ENCODE measurements at regions not wholly inside any gene's neighbourhood (a gene's known extent, or its start where the extent isn't known, plus 50 kb on each side); places are given as distances from the start of the nearest gene placed in this dataset.

DNA sequence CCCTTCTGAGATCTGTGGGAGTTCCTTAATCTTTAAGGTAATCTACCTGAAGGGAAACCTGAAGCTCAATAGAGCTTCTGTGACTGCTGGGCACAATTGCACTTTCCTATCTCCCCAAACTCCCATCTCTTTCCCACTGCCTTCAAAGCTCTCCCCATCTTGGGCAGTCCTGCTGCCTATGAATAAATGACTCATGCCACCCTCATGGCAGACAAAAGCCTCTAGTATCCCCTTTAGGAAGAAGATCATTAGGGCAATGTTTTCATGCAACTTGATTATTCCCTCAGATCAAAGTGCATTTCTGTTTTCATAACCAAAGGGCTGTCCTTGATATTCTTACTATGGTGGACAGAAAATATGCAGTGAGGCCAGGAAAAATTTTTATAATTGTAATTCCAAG is 704.9 kb upstream of the LRRN3 start:
- no peak for DNase-seq (ENCODE audit: low spot score in 2 of 2, unreplicated experiment in 2 of 2)
- H3K9me3 Mint-ChIP-seq: no peaks in the 10 kb centered on the region
- no peaks in the 10 kb centered on the region for H3K27me3 Mint-ChIP-seq (ENCODE audit: low read depth)
- peaks cover 6% of the 10 kb centered on the region for H3K4me1 Mint-ChIP-seq
- no peaks in the 10 kb centered on the region for H3K36me3 Mint-ChIP-seq
- no peak overlapping the region for H3K27ac Mint-ChIP-seq
- no peak for TF ChIP-seq CTCF (IDR thresholded peaks at IDR 0.05; ENCODE audit: unreplicated experiment)
- H3K4me3 Mint-ChIP-seq: no peak overlapping the region

GRCh38 chr7:110386913-110387312 is 704.0 kb upstream of the LRRN3 start:
- no peak for TF ChIP-seq CTCF (IDR thresholded peaks at IDR 0.05; ENCODE audit: unreplicated experiment)
- Mint-ChIP-seq H3K4me3 (no peak overlapping the region), H3K27ac (no peak overlapping the region), H3K4me1 (peaks cover 6% of the 10 kb centered on the region), H3K27me3 (ENCODE audit: low read depth) (no peaks in the 10 kb centered on the region), H3K36me3 (no peaks in the 10 kb centered on the region), H3K9me3 (no peaks in the 10 kb centered on the region)
- DNase-seq (ENCODE audit: low spot score in 2 of 2, unreplicated experiment in 2 of 2): no peak

DNA sequence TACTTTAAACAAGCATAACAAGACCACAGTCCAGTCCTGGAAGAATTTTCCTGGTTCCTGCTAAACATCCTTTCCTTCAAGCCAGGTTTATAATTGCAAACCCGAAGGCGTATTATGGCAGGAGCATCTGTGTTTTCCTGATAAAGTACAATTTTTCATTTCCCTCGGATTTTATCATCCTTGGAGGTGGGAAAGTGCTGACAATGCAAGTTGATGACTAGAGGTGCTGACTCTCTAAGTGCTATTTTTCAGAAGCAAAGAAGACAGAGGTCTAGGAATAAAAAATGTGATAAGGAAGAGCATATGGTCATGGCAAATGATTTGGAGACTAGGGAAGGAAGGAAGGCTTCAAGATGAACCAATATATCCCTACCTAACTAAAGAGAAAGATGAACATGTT is 703.2 kb upstream of the LRRN3 start:
- Mint-ChIP-seq H3K27ac (no peak overlapping the region), H3K4me1 (peaks cover 6% of the 10 kb centered on the region)
- no peak for TF ChIP-seq CTCF (IDR thresholded peaks at IDR 0.05; ENCODE audit: unreplicated experiment)

GRCh38 chr7:110388457-110388856 is 702.5 kb upstream of the LRRN3 start:
- TF ChIP-seq CTCF (IDR thresholded peaks at IDR 0.05; ENCODE audit: unreplicated experiment): no peak
- no peak overlapping the region for H3K27ac Mint-ChIP-seq
- no peaks in the 10 kb centered on the region for H3K36me3 Mint-ChIP-seq
- no peaks in the 10 kb centered on the region for H3K27me3 Mint-ChIP-seq (ENCODE audit: low read depth)
- H3K4me1 Mint-ChIP-seq: peaks cover 3% of the 10 kb centered on the region
- no peaks in the 10 kb centered on the region for H3K9me3 Mint-ChIP-seq
- no peak overlapping the region for H3K4me3 Mint-ChIP-seq
- no peak for DNase-seq (ENCODE audit: low spot score in 2 of 2, unreplicated experiment in 2 of 2)

More for the DNA sequence above, 703.2 kb upstream of the LRRN3 start:
- Mint-ChIP-seq H3K36me3 (no peaks in the 10 kb centered on the region), H3K27me3 (ENCODE audit: low read depth) (no peaks in the 10 kb centered on the region), H3K9me3 (no peaks in the 10 kb centered on the region), H3K4me3 (no peak overlapping the region)
- no peak for DNase-seq (ENCODE audit: low spot score in 2 of 2, unreplicated experiment in 2 of 2)

- no peak for DNase-seq (ENCODE audit: low spot score in 2 of 2, unreplicated experiment in 2 of 2)
- H3K9me3 Mint-ChIP-seq: no peaks in the 10 kb centered on the region
- H3K4me1 Mint-ChIP-seq: peaks cover 18% of the 10 kb centered on the region
- no peak for TF ChIP-seq CTCF (IDR thresholded peaks at IDR 0.05; ENCODE audit: unreplicated experiment)
- no peak overlapping the region for H3K4me3 Mint-ChIP-seq
- no peaks in the 10 kb centered on the region for H3K36me3 Mint-ChIP-seq
- no peaks in the 10 kb centered on the region for H3K27me3 Mint-ChIP-seq (ENCODE audit: low read depth)
- H3K27ac Mint-ChIP-seq: no peak overlapping the region
Observed at GRCh38 chr7:110396021-110396420, 694.9 kb upstream of the LRRN3 start.

All from mesothelial cell of epicardium (in vitro differentiated cells).